ENCODE measurements at regions not wholly inside any gene's neighbourhood (a gene's known extent, or its start where the extent isn't known, plus 50 kb on each side); places are given as distances from the start of the nearest gene placed in this dataset.
"Not testable (repeated sequence)": the region's sequence is repeated elsewhere in the genome, so short reads cannot be mapped to it uniquely, and the experiment has no call there.

DNA sequence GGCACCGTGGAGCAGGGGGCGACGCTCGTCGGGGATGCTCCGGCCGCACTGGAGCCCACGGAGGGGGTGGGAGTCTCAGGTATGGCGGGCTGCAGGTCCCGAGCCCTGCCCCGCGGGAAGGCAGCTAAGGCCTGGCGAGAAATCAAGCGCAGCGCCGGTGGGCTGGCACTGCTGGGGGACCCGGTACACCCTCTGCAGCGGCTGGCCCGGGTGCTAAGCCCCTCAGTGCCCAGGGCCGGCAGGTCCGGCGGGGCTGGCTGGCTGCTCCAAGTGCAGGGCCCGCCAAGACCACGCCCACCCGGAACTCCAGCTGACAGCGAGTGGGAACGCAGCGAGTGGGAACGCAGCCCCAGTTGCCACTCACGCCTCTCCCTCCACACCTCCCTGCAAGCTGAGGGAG is 676.4 kb downstream of the SI start:
- CTCF ChIA-PET = no interaction called here
- POLR2A ChIA-PET (ENCODE audit: low non-redundant PET) = no interaction called here
- no peak overlapping the region for H3K27ac ChIP-seq

DNA sequence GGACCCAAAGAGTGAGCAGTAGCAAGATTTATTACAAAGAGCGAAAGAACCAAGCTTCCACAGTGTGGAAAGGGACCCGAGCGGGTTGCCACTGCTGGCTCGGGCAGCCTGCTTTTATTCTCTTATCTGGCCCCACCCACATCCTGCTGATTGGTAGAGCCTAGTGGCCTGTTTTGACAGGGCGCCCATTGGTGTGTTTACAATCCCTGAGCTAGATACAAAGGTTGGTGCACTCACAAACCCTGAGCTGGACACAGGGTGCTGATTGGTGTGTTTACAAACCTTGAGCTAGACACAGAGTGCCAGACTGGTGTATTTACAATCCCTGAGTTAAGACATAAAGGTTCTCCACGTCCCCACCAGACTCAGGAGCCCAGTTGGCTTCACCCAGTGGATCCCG is 676.9 kb downstream of the SI start:
- DNase-seq (ENCODE audit: low spot score); H3K27ac ChIP-seq; CTCF ChIA-PET; POLR2A ChIA-PET (ENCODE audit: low non-redundant PET): not testable (repeated sequence)

More for the DNA sequence above, 676.4 kb downstream of the SI start:
- DNase-seq (ENCODE audit: low spot score) = no peak
- TF ChIP-seq CTCF (conservative IDR thresholded peaks at IDR 0.05; ENCODE audit: low read depth) = no peak

- no peak for DNase-seq (ENCODE audit: low spot score)
- ChIA-PET POLR2A (ENCODE audit: low non-redundant PET) (no interaction called here), CTCF (no interaction called here)
- no peak for TF ChIP-seq CTCF (conservative IDR thresholded peaks at IDR 0.05; ENCODE audit: low read depth)
- no peak overlapping the region for H3K27ac ChIP-seq
Measured at GRCh38 chr3:164397462-164397861, 680.8 kb downstream of the SI start.

GRCh38 chr3:164393171-164393570 is 685.1 kb downstream of the SI start:
- no peak for DNase-seq (ENCODE audit: low spot score)
- ChIA-PET CTCF (no interaction called here), POLR2A (ENCODE audit: low non-redundant PET) (no interaction called here)
- H3K27ac ChIP-seq = no peak overlapping the region
- no peak for TF ChIP-seq CTCF (conservative IDR thresholded peaks at IDR 0.05; ENCODE audit: low read depth)

DNA sequence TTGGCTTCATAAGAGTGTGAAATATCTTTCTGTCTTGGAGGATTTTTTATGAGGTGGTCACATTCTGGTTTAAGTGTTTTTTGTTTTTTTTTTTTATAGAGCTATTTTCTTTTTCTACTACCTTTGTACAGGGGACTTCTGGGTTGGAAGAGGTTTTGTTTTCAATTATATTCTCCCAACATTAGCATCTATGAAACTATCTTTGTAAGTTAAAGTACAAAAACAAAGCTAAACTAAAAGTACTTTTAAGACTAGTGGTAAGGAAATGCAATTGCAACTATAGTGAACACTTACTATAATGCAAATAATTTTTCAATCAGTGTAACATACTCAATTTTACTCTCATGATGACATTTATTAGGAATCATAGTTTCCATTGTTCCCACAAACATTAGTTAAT is 688.2 kb downstream of the SI start:
- TF ChIP-seq CTCF (conservative IDR thresholded peaks at IDR 0.05; ENCODE audit: low read depth) = 0 out of 2 replicates have a peak, but pooled peaks have one; percentile 14
- H3K27ac ChIP-seq = no peak overlapping the region
- DNase-seq (ENCODE audit: low spot score) = no peak
- CTCF ChIA-PET = interaction anchor here (0.5 kb wide), 1 partner anchor 731 kb away, joined by 4 read pairs; no protein-coding TSS in a partner anchor
- POLR2A ChIA-PET (ENCODE audit: low non-redundant PET) = interaction anchor here (0.5 kb wide), 1 partner anchor 433 kb away, joined by 4 read pairs; no protein-coding TSS in a partner anchor

- CTCF ChIA-PET = interaction anchor here (0.6 kb wide), 1 partner anchor 136 kb away, joined by 3 read pairs; no protein-coding TSS in a partner anchor
- POLR2A ChIA-PET (ENCODE audit: low non-redundant PET) = no interaction called here
- no peak for DNase-seq (ENCODE audit: low spot score)
- no peak for TF ChIP-seq CTCF (conservative IDR thresholded peaks at IDR 0.05; ENCODE audit: low read depth)
- no peak overlapping the region for H3K27ac ChIP-seq
Measured at GRCh38 chr3:164387236-164387635, 691.1 kb downstream of the SI start.

GRCh38 chr3:164380156-164380555 is 698.1 kb downstream of the SI start:
- no peak for TF ChIP-seq CTCF (conservative IDR thresholded peaks at IDR 0.05; ENCODE audit: low read depth)
- no peak for DNase-seq (ENCODE audit: low spot score)
- CTCF ChIA-PET = interaction anchor here (0.6 kb wide), 1 partner anchor 818 kb away, joined by 3 read pairs; no protein-coding TSS in a partner anchor
- POLR2A ChIA-PET (ENCODE audit: low non-redundant PET) = no interaction called here
- no peak overlapping the region for H3K27ac ChIP-seq
